GM18502 (cell line): ENCODE measurements at regions not wholly inside any gene's neighbourhood (a gene's known extent, or its start where the extent isn't known, plus 50 kb on each side); places are given as distances from the start of the nearest gene placed in this dataset.

Experiments used
- ATAC-seq: cut with Tn5 transposase; IDR thresholded peaks from one replicate; pipeline ENCODE4 v1.9.1; 2021; ENCODE audit warnings: mild to moderate bottlenecking; ENCODE audit not compliant: unreplicated experiment, poor library complexity

- no peak for ATAC-seq
Measured at GRCh38 chr4:20062054-20062453, 189.7 kb upstream of the SLIT2 start.

- no peak for ATAC-seq
Measured at GRCh38 chr4:20050768-20051167, 200.9 kb upstream of the SLIT2 start.

GRCh38 chr4:20049889-20050288, 201.8 kb upstream of the SLIT2 start:
- ATAC-seq = no peak

- no peak for ATAC-seq
Measured at GRCh38 chr4:20046931-20047677, 204.6 kb upstream of the SLIT2 start.

- no peak for ATAC-seq
Measured at GRCh38 chr4:20046179-20046578, 205.5 kb upstream of the SLIT2 start.

GRCh38 chr4:20044966-20045365, 206.7 kb upstream of the SLIT2 start:
- no peak for ATAC-seq

- no peak for ATAC-seq
Measured at GRCh38 chr4:20044502-20044911, 207.2 kb upstream of the SLIT2 start.

GRCh38 chr4:20043991-20044390, 207.7 kb upstream of the SLIT2 start:
- ATAC-seq = no peak

GRCh38 chr4:20042769-20043168, 208.9 kb upstream of the SLIT2 start:
- ATAC-seq = no peak

GRCh38 chr4:20041839-20042407, 209.8 kb upstream of the SLIT2 start:
- no peak for ATAC-seq

GRCh38 chr4:20037745-20038144, 214.0 kb upstream of the SLIT2 start:
- ATAC-seq = no peak

GRCh38 chr4:20030108-20030507, 221.6 kb upstream of the SLIT2 start:
- no peak for ATAC-seq

GRCh38 chr4:20028645-20029044, 223.1 kb upstream of the SLIT2 start:
- ATAC-seq = no peak

GRCh38 chr4:20026456-20026855, 225.2 kb upstream of the SLIT2 start:
- ATAC-seq = no peak

- no peak for ATAC-seq
Measured at GRCh38 chr4:20022471-20022870, 229.2 kb upstream of the SLIT2 start.

GRCh38 chr4:20020056-20020455, 231.6 kb upstream of the SLIT2 start:
- no peak for ATAC-seq

GRCh38 chr4:20019310-20020015, 232.2 kb upstream of the SLIT2 start:
- ATAC-seq = no peak

GRCh38 chr4:20017777-20018115, 234.0 kb upstream of the SLIT2 start:
- no peak for ATAC-seq

GRCh38 chr4:20017070-20017776, 234.5 kb upstream of the SLIT2 start:
- no peak for ATAC-seq

GRCh38 chr4:20015636-20016224, 236.0 kb upstream of the SLIT2 start:
- no peak for ATAC-seq
